Stimulated activated naive B cell treated with anti-CD40 and anti-IgM and Interleukin-4, amounts not matched to agents 10 μg/mL and 1 μg/mL and 100 μg/mL, for 72 hours (primary cell): ENCODE measurements at regions not wholly inside any gene's neighbourhood (a gene's known extent, or its start where the extent isn't known, plus 50 kb on each side); places are given as distances from the start of the nearest gene placed in this dataset.
A peak's percentile ranks its signal among the peaks of the same experiment; 100 is the strongest.

Source experiments
- ATAC-seq, 2 donors: fragments of 150-1000 bp; cut with Tn5 transposase; replicated peaks; 2 replicates each; pipeline ENCODE4 v1.10.0; 2021; ENCODE audit warnings: moderate library complexity in 1 of 2
- DNase-seq: peaks from one replicate; pipeline ENCODE4 v3.0.0; 2021
- H3K27ac Mint-ChIP-seq: one replicate; pipeline ENCODE4 v1.8.0; 2022; ENCODE audit warnings: mild to moderate bottlenecking, mixed read lengths
- H3K27me3 Mint-ChIP-seq, 2 donors: one replicate each; pipeline ENCODE4 v1.8.0; 2022; ENCODE audit warnings: mixed read lengths in 2 of 2
- H3K36me3 Mint-ChIP-seq, 2 donors: one replicate each; pipeline ENCODE4 v1.8.0; 2022; ENCODE audit warnings: mixed read lengths in 2 of 2, mild to moderate bottlenecking in 1 of 2
- H3K4me1 Mint-ChIP-seq, 2 donors: one replicate each; pipeline ENCODE4 v1.8.0; 2022; ENCODE audit warnings: mixed read lengths in 2 of 2, mild to moderate bottlenecking in 1 of 2
- H3K4me3 Mint-ChIP-seq, 2 donors: one replicate each; pipeline ENCODE4 v1.8.0; 2022; ENCODE audit warnings: mild to moderate bottlenecking in 2 of 2, mixed read lengths in 2 of 2, moderate library complexity in 1 of 2
- H3K9me3 Mint-ChIP-seq, 2 donors: one replicate each; pipeline ENCODE4 v1.8.0; 2022; ENCODE audit warnings: mixed read lengths in 2 of 2, mild to moderate bottlenecking in 1 of 2

DNA sequence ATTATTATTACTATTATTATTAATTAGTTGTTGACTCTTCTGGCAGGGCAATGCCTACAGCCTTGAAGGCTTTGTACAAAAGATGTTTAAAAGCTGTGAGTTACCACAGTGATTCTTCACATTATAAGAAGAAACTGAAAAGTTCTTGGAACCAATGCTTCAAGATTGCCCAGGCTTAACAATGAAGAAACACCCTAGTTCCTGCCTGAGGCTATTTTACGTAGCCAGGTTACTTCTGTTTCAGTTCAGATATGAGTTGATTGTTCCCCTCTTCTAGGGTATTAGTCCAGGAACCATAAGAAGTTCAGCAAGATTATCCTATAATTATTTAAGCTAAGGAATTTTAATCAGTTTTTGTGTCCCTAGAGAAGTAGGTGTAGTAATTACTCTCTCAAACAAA lies 154.6 kb upstream of the CDH12 start:
- Mint-ChIP-seq H3K36me3 (no peaks in the 10 kb centered on the region), H3K27ac (no peak overlapping the region), H3K4me3 (no peak overlapping the region), H3K4me1 (peaks cover 3 to 6% of the 10 kb centered on the region in 2 donors), H3K9me3 (no peaks in the 10 kb centered on the region), H3K27me3 (no peaks in the 10 kb centered on the region)
- DNase-seq = no peak
- no peak for ATAC-seq

DNA sequence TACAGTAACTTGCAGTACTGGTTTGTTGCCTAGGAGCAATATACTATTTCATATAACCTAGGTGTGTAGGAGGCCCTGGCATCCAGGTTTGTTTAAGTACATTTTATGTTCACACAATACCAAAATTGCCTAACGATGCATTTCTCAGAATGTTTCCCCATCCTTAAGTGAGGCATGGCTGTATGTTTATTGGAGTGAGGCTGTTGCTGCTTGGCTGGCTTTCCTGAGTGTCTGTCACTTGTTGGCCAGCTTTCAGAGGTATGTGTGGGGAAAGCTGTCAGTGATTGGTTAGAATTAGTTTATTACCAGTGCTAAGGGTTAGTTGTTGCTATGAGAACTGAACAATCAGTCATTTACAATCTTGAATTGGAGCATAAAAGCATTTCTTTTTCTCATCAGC lies 154.1 kb upstream of the CDH12 start:
- Mint-ChIP-seq H3K36me3 (no peaks in the 10 kb centered on the region), H3K27me3 (no peaks in the 10 kb centered on the region), H3K27ac (no peak overlapping the region), H3K4me1 (peaks cover under 1% of the 10 kb centered on the region in 2 donors), H3K9me3 (no peaks in the 10 kb centered on the region), H3K4me3 (no peak overlapping the region)
- ATAC-seq = no peak
- no peak for DNase-seq

DNA sequence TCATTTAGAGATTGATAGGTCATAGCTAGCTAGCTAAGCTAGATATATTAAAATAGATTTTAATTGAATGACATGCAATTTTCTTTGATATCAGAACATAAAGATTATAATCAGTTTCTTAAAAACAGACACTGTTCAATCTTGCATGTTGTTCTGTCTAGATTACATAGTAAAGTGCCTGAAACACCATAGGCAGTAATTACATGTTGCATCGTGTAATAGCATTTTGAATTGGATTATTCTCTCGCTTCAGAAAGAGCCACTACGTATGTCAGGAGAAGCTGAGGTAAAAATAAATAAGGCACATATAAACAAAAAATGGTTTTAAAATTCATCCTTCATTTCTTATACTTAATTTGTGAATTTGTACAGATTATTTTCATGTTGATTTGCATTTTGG lies 148.0 kb upstream of the CDH12 start:
- H3K4me1 Mint-ChIP-seq = no peaks in the 10 kb centered on the region
- no peaks in the 10 kb centered on the region for H3K27me3 Mint-ChIP-seq
- H3K27ac Mint-ChIP-seq = no peak overlapping the region
- H3K4me3 Mint-ChIP-seq = no peak overlapping the region
- no peaks in the 10 kb centered on the region for H3K36me3 Mint-ChIP-seq
- DNase-seq (no peak), ATAC-seq (no peak)
- no peaks in the 10 kb centered on the region for H3K9me3 Mint-ChIP-seq

DNA sequence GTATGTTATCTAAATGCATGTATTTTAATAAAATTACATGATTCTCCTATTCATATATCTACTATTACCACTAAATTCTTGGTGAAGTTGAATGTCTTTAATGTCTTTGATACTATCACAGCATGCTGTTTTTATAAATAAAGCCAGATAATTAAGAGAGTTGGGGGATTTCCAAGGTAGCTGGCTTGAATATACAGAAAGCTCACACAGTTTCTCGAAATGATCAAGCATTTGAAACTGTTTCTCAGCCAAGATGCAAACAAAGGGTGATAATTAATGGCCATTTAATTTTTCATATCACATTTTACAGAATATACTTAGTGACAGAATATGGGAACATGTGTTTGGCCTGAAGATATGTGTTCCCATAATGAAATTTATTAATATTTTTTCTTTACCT lies 145.6 kb upstream of the CDH12 start:
- no peak overlapping the region for H3K27ac Mint-ChIP-seq
- DNase-seq = no peak
- H3K27me3 Mint-ChIP-seq = no peaks in the 10 kb centered on the region
- no peak overlapping the region for H3K4me3 Mint-ChIP-seq
- no peaks in the 10 kb centered on the region for H3K4me1 Mint-ChIP-seq
- ATAC-seq = no peak
- no peaks in the 10 kb centered on the region for H3K9me3 Mint-ChIP-seq
- H3K36me3 Mint-ChIP-seq = no peaks in the 10 kb centered on the region

DNA sequence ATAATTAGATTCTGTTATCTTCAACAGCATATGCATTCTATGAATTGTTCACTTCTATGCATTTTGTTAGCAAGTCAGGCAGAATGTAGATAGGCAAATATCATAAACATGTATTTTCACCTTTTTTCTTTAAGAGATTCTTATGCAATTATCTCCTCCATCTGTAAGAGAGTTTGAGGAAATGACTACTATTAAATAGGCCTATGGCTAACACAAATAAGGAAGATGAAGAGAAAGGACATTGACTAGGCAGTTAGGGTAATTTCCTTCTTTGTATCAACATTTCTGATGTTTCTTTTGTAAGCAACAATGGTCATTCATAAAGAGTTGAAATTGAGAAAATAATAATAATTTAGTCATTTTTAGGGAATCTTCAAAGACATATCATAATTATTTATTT lies 145.2 kb upstream of the CDH12 start:
- no peaks in the 10 kb centered on the region for H3K9me3 Mint-ChIP-seq
- no peak overlapping the region for H3K27ac Mint-ChIP-seq
- no peaks in the 10 kb centered on the region for H3K36me3 Mint-ChIP-seq
- ATAC-seq (no peak), DNase-seq (no peak)
- H3K4me1 Mint-ChIP-seq = no peaks in the 10 kb centered on the region
- no peaks in the 10 kb centered on the region for H3K27me3 Mint-ChIP-seq
- H3K4me3 Mint-ChIP-seq = no peak overlapping the region

DNA sequence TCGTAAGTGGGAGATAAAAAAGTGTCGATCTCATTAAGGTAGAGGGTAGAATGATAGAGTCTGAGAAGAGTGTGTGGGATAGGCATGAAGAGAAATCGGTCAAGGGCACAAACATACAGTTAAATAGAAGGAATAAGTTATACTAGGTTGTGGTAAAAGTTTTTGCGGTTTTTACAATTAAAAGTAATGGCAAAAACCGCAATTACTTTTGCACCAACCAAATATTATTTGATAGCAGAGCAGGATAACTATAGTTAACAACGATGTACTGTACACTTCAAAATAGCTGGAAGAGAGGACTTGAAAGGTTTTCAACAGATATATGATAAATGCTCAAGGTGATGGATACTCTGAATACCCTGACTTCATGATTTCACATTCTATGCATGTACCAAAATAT lies 135.8 kb upstream of the CDH12 start:
- H3K4me1 Mint-ChIP-seq = no peaks in the 10 kb centered on the region
- H3K9me3 Mint-ChIP-seq = peaks cover 0 to 3% of the 10 kb centered on the region in 2 donors
- ATAC-seq (no peak), DNase-seq (no peak)
- H3K4me3 Mint-ChIP-seq = no peak overlapping the region
- H3K36me3 Mint-ChIP-seq = peaks cover 0 to 1% of the 10 kb centered on the region in 2 donors
- no peaks in the 10 kb centered on the region for H3K27me3 Mint-ChIP-seq
- H3K27ac Mint-ChIP-seq = no peak overlapping the region

DNA sequence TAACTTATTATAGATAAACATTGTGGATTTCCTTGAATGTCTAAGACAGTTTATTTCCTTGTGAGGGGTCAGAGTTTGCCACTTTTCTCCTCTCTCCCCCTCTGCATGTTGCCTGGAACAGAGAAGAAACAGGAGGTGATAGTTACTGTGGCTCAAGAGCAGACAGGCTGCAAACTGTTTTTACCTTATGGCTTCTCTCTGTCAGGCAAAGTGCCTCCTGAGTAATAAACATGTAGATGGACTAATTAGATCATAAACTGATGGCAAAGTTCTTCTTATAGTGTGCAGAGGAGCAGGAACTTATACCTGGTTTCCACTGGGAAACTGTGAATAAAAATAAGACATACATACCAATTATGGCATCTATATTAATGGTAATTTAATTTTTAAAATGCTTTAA lies 133.1 kb upstream of the CDH12 start:
- peaks cover 0 to 2% of the 10 kb centered on the region in 2 donors for H3K9me3 Mint-ChIP-seq
- no peak overlapping the region for H3K27ac Mint-ChIP-seq
- H3K4me1 Mint-ChIP-seq = no peaks in the 10 kb centered on the region
- no peak overlapping the region for H3K4me3 Mint-ChIP-seq
- DNase-seq = no peak
- peaks cover 0 to 1% of the 10 kb centered on the region in 2 donors for H3K36me3 Mint-ChIP-seq
- no peak for ATAC-seq
- H3K27me3 Mint-ChIP-seq = no peaks in the 10 kb centered on the region

DNA sequence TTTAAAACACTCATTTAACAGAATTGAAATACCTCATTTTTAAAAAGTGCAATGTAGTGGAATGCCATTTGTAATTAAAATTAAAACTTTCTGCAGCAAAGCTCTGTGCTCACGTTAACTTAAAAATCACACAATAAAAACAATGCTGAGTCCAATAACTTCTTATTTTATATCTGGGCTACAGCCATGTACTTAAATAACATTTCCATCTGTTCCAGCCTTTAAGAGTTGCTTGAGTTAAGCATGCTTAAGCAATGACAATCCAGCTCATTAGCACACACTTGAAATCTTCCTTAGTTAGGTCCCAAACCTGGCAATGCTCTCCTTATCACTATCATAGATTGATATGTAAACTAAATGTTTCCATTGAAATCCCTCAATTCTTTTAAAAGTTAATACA lies 132.3 kb upstream of the CDH12 start:
- Mint-ChIP-seq H3K27ac (no peak overlapping the region), H3K9me3 (peaks cover 0 to 2% of the 10 kb centered on the region in 2 donors), H3K4me1 (no peaks in the 10 kb centered on the region), H3K27me3 (no peaks in the 10 kb centered on the region), H3K4me3 (no peak overlapping the region), H3K36me3 (peaks cover 0 to 1% of the 10 kb centered on the region in 2 donors)
- DNase-seq (no peak), ATAC-seq (no peak)

DNA sequence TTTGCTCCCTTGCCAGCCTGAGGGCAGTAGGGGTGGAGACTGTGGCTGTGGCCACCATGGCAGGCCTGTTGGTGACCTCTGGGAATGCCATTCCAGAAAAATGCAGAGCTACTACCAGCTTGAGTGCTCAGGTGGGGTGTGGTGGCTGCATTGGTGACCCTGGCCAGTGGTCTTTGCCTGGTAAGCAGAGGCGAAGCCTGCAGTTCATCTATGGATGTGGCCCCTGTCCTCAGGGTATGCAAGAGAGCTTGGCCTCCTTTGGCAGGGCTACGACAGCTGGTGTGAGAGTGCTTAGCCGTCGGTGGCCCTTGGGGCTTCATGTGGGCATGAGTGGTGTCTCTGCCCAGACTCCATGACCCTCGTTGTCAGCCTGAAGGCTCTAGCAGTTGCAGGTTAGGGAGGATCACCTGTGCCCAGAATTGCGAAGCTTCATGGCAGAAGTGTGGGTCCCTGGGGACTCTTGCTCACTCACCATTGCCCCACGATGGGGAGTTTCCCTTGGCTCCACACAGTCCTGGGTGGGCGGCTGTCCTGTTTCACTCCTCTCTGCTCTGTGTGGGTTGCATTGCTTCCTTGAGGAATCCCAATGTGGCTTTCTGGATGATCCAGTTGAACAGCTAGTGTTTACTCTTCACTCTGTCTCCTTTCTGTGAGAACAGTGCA lies 117.9 kb upstream of the CDH12 start:
- peaks cover 17 to 37% of the 10 kb centered on the region in 2 donors for H3K4me1 Mint-ChIP-seq
- H3K9me3 Mint-ChIP-seq = peaks cover 17 to 19% of the 10 kb centered on the region in 2 donors
- no peak overlapping the region for H3K27ac Mint-ChIP-seq
- H3K27me3 Mint-ChIP-seq = no peaks in the 10 kb centered on the region
- peak; percentile 56 to 73 for ATAC-seq
- H3K36me3 Mint-ChIP-seq = peaks cover 5 to 10% of the 10 kb centered on the region in 2 donors
- H3K4me3 Mint-ChIP-seq = no peak overlapping the region
- DNase-seq = no peak

DNA sequence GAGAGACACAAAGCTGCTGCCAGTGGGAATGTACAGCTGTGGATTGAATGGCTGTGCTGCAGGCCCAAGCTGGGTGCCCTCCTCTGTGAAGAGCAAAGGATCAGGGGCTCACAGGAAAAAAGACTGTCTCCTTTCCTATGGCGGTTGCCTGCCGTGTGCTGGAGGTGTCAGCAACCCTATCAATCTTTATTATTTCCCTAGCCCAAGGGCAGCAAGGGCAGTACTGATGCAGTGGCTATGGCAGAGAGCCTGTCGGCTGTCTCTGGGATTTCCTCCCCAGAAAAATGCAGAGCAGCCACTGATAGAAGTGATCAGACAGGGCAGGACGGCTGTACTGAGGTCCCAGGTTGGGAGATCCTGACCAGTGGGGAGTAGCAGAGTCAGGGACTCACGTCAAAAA lies 117.3 kb upstream of the CDH12 start:
- Mint-ChIP-seq H3K27ac (no peak overlapping the region), H3K4me1 (peaks cover 20 to 43% of the 10 kb centered on the region in 2 donors), H3K9me3 (peaks cover 17 to 19% of the 10 kb centered on the region in 2 donors), H3K27me3 (no peaks in the 10 kb centered on the region), H3K4me3 (no peak overlapping the region), H3K36me3 (peaks cover 5 to 10% of the 10 kb centered on the region in 2 donors)
- no peak for DNase-seq
- ATAC-seq = no peak

DNA sequence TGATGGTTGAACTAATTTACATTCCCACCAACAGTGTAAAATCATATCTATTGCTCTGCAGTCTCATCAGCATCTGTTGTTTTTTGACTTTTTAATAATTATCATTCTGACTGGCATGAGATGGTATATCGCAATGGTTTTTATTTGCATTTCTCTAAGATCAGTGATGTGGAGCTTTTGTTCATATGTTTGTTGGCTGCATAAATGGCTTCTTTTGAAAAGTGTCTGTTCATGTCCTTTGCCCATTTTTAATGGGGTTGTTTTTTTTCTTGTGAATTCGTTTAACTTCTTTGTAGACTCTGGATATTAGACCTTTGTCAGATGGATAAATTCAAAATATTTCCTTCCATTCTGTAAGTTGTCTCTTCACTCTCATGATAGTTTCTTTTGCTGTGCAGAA lies 115.2 kb upstream of the CDH12 start:
- H3K27me3 Mint-ChIP-seq = no peaks in the 10 kb centered on the region
- ATAC-seq = no peak

DNA sequence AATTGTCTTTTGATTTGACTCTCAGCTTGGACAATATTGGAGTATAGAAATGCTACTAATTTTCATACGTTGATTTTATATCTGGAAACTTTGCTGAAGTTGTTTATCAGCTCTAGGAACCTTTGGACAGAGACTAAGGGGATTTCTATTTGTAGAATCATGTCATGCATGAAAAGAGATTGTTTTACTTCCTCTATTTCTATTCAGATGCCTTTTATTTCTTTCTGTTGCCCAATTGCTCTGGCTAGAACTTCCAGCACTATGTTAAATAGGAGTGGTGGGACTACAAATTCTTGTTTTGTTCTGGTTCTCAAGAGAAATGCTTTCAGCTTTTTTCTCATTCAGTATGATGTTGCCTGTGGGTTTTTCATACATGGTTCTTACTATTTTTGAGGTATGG lies 112.8 kb upstream of the CDH12 start:
- Mint-ChIP-seq H3K9me3 (peaks cover 17 to 21% of the 10 kb centered on the region in 2 donors), H3K36me3 (peaks cover 5 to 10% of the 10 kb centered on the region in 2 donors), H3K27ac (peak overlapping the region; percentile 77), H3K4me1 (peaks cover 27 to 45% of the 10 kb centered on the region in 2 donors), H3K4me3 (peak overlapping the region; percentile 18 to 46), H3K27me3 (no peaks in the 10 kb centered on the region)
- ATAC-seq (peak; percentile 87 to 93), DNase-seq (no peak)

More for the DNA sequence above, 115.2 kb upstream of the CDH12 start:
- no peak overlapping the region for H3K4me3 Mint-ChIP-seq
- DNase-seq = no peak
- H3K36me3 Mint-ChIP-seq = peaks cover 5 to 10% of the 10 kb centered on the region in 2 donors
- H3K4me1 Mint-ChIP-seq = peaks cover 30 to 55% of the 10 kb centered on the region in 2 donors
- peaks cover 17 to 19% of the 10 kb centered on the region in 2 donors for H3K9me3 Mint-ChIP-seq
- no peak overlapping the region for H3K27ac Mint-ChIP-seq

DNA sequence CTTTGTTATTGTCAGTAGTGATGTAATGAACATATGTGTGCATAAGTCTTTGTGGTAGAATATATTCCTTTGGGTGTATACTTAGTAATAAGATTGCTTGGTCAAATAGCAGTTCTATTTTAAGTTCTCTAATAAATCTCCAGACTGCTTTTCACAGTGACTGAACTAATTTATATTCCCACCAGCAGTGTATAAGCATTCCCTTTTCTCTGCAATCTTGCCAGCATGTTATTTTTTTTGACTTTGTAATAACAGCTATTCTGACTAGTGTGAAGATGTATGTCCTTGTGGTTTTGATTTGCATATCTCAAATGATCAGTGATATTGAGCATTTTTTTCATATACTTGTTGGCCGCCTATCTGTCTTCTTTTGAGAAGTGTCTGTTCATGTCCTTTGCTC lies 111.5 kb upstream of the CDH12 start:
- DNase-seq (no peak), ATAC-seq (no peak)
- Mint-ChIP-seq H3K27me3 (no peaks in the 10 kb centered on the region), H3K27ac (no peak overlapping the region), H3K4me3 (no peak overlapping the region), H3K36me3 (peaks cover 5 to 10% of the 10 kb centered on the region in 2 donors), H3K4me1 (peaks cover 27 to 40% of the 10 kb centered on the region in 2 donors), H3K9me3 (peaks cover 17 to 21% of the 10 kb centered on the region in 2 donors)

DNA sequence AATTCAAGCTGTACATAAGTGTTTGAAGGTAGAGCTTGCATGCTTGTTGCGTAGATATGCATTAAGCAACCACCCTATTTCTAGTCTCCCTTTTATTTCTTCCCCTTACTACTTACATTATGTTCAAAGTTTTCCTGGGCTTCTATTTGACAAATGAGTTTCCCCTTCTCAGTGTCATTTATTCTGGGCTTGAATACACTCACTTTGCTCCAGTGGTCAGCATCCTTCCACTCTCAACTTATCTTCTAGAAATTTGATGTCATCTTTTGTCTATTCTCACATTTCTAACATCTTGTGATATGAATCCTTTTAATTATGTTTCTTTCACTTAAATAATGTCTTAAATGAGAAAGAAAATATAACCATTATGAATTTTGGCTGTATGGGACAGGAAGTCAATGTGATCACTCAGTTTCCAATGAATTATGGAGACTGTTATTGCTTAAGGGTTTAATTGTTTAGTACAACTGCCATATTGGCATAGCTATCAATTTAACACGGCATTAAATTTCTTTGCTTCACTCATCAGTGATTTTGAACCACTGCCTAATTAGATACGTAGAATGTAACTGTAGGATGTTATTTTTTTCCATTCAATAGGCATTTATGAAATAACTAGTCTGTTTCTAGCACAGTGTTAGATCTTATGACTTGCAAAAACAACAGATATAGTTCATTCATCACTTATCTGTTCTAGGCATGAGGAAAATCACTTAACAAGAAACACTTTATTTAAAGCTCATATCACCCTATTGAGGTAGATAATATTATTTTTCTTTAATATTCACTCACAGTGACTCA lies 105.5 kb upstream of the CDH12 start:
- no peaks in the 10 kb centered on the region for H3K4me1 Mint-ChIP-seq
- H3K36me3 Mint-ChIP-seq = no peaks in the 10 kb centered on the region
- no peak for DNase-seq
- no peak for ATAC-seq
- no peak overlapping the region for H3K4me3 Mint-ChIP-seq
- peaks cover 0 to 1% of the 10 kb centered on the region in 2 donors for H3K9me3 Mint-ChIP-seq
- no peak overlapping the region for H3K27ac Mint-ChIP-seq
- no peaks in the 10 kb centered on the region for H3K27me3 Mint-ChIP-seq

DNA sequence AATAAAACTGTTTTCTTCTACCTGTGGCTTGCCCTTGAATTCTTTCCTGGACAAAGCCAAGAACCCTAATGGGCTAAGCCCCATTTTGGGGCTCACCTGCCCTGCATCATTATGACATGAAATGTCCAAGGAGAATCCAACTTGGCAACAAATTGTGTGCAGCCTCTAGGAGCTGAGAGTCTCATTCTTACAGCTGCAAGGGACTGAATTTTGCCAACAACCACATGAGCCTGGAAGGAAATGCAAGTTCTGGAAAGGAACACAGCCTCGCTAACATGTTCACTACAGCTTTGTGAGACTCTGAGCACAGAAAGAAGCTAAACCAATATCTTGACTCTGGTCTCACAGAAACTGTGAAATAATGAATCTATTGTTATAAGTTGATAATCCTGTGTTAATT lies 94.8 kb upstream of the CDH12 start:
- Mint-ChIP-seq H3K9me3 (no peaks in the 10 kb centered on the region), H3K4me1 (no peaks in the 10 kb centered on the region), H3K27ac (no peak overlapping the region), H3K27me3 (no peaks in the 10 kb centered on the region), H3K4me3 (no peak overlapping the region), H3K36me3 (no peaks in the 10 kb centered on the region)
- ATAC-seq (no peak), DNase-seq (no peak)
